Adipocyte (in vitro differentiated cells): ENCODE measurements at regions not wholly inside any gene's neighbourhood (a gene's known extent, or its start where the extent isn't known, plus 50 kb on each side); places are given as distances from the start of the nearest gene placed in this dataset.

Source experiments
- DNase-seq: peaks from one replicate; pipeline ENCODE4 v3.0.0-alpha.2; 2015; ENCODE audit warnings: low read depth
- H3K27me3 ChIP-seq: replicated peaks from 2 replicates; pipeline ENCODE4 v1.7.0; 2013; ENCODE audit warnings: mild to moderate bottlenecking, low read length, moderate library complexity; ENCODE audit not compliant: control insufficient read depth, insufficient read depth
- H3K36me3 ChIP-seq: 2 replicates; pipeline ENCODE4 v1.7.0; 2013; ENCODE audit warnings: low read length, mild to moderate bottlenecking, moderate library complexity; ENCODE audit not compliant: control insufficient read depth, insufficient read depth, severe bottlenecking
- H3K4me1 ChIP-seq: 2 replicates; pipeline ENCODE4 v1.7.0; 2013; ENCODE audit warnings: mild to moderate bottlenecking, low read length, moderate library complexity; ENCODE audit not compliant: control insufficient read depth, insufficient read depth
- H3K4me3 ChIP-seq: 2 replicates; pipeline ENCODE4 v1.7.0; 2013; ENCODE audit warnings: mild to moderate bottlenecking, low read length, moderate library complexity
- H3K9ac ChIP-seq: 2 replicates; pipeline ENCODE4 v1.7.0; 2013; ENCODE audit warnings: mild to moderate bottlenecking, low read length, moderate library complexity
- H3K9me3 ChIP-seq: 2 replicates; pipeline ENCODE4 v1.7.0; 2013; ENCODE audit warnings: mild to moderate bottlenecking, low read length, moderate library complexity; ENCODE audit not compliant: control insufficient read depth

- no peak for DNase-seq
- no peak overlapping the region for H3K9ac ChIP-seq
- peaks cover 11% of the 10 kb centered on the region for H3K4me1 ChIP-seq
- H3K4me3 ChIP-seq: no peak overlapping the region
- no peaks in the 10 kb centered on the region for H3K9me3 ChIP-seq
- H3K36me3 ChIP-seq: no peaks in the 10 kb centered on the region
- no peaks in the 10 kb centered on the region for H3K27me3 ChIP-seq
Measured at GRCh38 chr12:92362126-92362525, 216.5 kb upstream of the BTG1 start.

- H3K4me1 ChIP-seq: peaks cover 11% of the 10 kb centered on the region
- H3K36me3 ChIP-seq: no peaks in the 10 kb centered on the region
- DNase-seq: no peak
- H3K9me3 ChIP-seq: no peaks in the 10 kb centered on the region
- no peak overlapping the region for H3K9ac ChIP-seq
- no peaks in the 10 kb centered on the region for H3K27me3 ChIP-seq
- no peak overlapping the region for H3K4me3 ChIP-seq
Measured at GRCh38 chr12:92360543-92360942, 214.9 kb upstream of the BTG1 start.

- Histone ChIP-seq H3K9ac (no peak overlapping the region), H3K4me3 (no peak overlapping the region), H3K4me1 (peaks cover 10% of the 10 kb centered on the region), H3K9me3 (no peaks in the 10 kb centered on the region), H3K27me3 (no peaks in the 10 kb centered on the region), H3K36me3 (no peaks in the 10 kb centered on the region)
- DNase-seq: no peak
Measured at GRCh38 chr12:92359581-92360209, 214.0 kb upstream of the BTG1 start.

- H3K4me1 ChIP-seq: no peaks in the 10 kb centered on the region
- no peak for DNase-seq
- no peaks in the 10 kb centered on the region for H3K27me3 ChIP-seq
- no peaks in the 10 kb centered on the region for H3K9me3 ChIP-seq
- no peak overlapping the region for H3K4me3 ChIP-seq
- H3K36me3 ChIP-seq: no peaks in the 10 kb centered on the region
- no peak overlapping the region for H3K9ac ChIP-seq
Measured at GRCh38 chr12:92357584-92358261, 212.1 kb upstream of the BTG1 start.

GRCh38 chr12:92356425-92356824 is 210.8 kb upstream of the BTG1 start:
- H3K9ac ChIP-seq: no peak overlapping the region
- no peaks in the 10 kb centered on the region for H3K27me3 ChIP-seq
- no peak for DNase-seq
- no peaks in the 10 kb centered on the region for H3K36me3 ChIP-seq
- no peaks in the 10 kb centered on the region for H3K4me1 ChIP-seq
- no peaks in the 10 kb centered on the region for H3K9me3 ChIP-seq
- H3K4me3 ChIP-seq: no peak overlapping the region

- Histone ChIP-seq H3K4me1 (peaks cover 12% of the 10 kb centered on the region), H3K36me3 (no peaks in the 10 kb centered on the region), H3K9me3 (no peaks in the 10 kb centered on the region), H3K9ac (no peak overlapping the region), H3K4me3 (no peak overlapping the region), H3K27me3 (no peaks in the 10 kb centered on the region)
- DNase-seq: no peak
Measured at GRCh38 chr12:92349635-92350034, 204.0 kb upstream of the BTG1 start.

GRCh38 chr12:92342574-92342973 is 196.9 kb upstream of the BTG1 start:
- Histone ChIP-seq H3K36me3 (no peaks in the 10 kb centered on the region), H3K9ac (no peak overlapping the region), H3K9me3 (no peaks in the 10 kb centered on the region), H3K27me3 (no peaks in the 10 kb centered on the region), H3K4me3 (no peak overlapping the region), H3K4me1 (peaks cover 4% of the 10 kb centered on the region)
- DNase-seq: no peak

GRCh38 chr12:92341065-92341668 is 195.5 kb upstream of the BTG1 start:
- no peak overlapping the region for H3K4me3 ChIP-seq
- DNase-seq: peak; percentile 7
- no peak overlapping the region for H3K9ac ChIP-seq
- no peaks in the 10 kb centered on the region for H3K36me3 ChIP-seq
- H3K9me3 ChIP-seq: no peaks in the 10 kb centered on the region
- H3K4me1 ChIP-seq: peaks cover 17% of the 10 kb centered on the region
- H3K27me3 ChIP-seq: no peaks in the 10 kb centered on the region

GRCh38 chr12:92340441-92341064 is 194.9 kb upstream of the BTG1 start:
- Histone ChIP-seq H3K27me3 (no peaks in the 10 kb centered on the region), H3K4me1 (peaks cover 22% of the 10 kb centered on the region), H3K4me3 (no peak overlapping the region), H3K9me3 (no peaks in the 10 kb centered on the region), H3K36me3 (no peaks in the 10 kb centered on the region), H3K9ac (no peak overlapping the region)
- no peak for DNase-seq

GRCh38 chr12:92340003-92340402 is 194.4 kb upstream of the BTG1 start:
- H3K27me3 ChIP-seq: no peaks in the 10 kb centered on the region
- DNase-seq: no peak
- no peaks in the 10 kb centered on the region for H3K36me3 ChIP-seq

GRCh38 chr12:92339198-92339821 is 193.7 kb upstream of the BTG1 start:
- Histone ChIP-seq H3K4me1 (peaks cover 22% of the 10 kb centered on the region), H3K36me3 (no peaks in the 10 kb centered on the region), H3K9ac (no peak overlapping the region), H3K27me3 (no peaks in the 10 kb centered on the region), H3K4me3 (no peak overlapping the region), H3K9me3 (no peaks in the 10 kb centered on the region)
- DNase-seq: no peak

More at GRCh38 chr12:92340003-92340402, 194.4 kb upstream of the BTG1 start:
- H3K4me3 ChIP-seq: no peak overlapping the region
- peaks cover 22% of the 10 kb centered on the region for H3K4me1 ChIP-seq
- no peaks in the 10 kb centered on the region for H3K9me3 ChIP-seq
- no peak overlapping the region for H3K9ac ChIP-seq
